ENCODE measurements at regions not wholly inside any gene's neighbourhood (a gene's known extent, or its start where the extent isn't known, plus 50 kb on each side); places are given as distances from the start of the nearest gene placed in this dataset.
"Not testable (repeated sequence)": the region's sequence is repeated elsewhere in the genome, so short reads cannot be mapped to it uniquely, and the experiment has no call there.

DNA sequence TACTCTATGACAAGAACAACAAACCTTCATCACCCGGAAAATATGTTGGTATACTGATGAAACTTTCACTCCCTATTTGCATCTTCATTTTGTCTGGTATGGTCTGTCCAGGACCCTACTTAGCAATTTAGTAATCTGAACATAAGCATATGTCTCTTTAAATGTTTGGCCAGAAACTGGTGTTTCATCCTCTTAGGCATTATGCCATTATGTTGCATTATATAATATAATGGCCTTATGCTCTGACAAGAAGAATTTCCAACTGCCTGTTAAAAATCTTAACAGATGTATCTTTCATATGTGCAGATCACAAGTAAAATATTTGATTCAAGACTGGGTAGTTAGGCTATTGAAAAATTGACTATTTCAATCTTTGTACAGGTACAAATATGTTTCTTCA is 610.6 kb upstream of the PRR20A start:
- Histone ChIP-seq H3K9me3 (ENCODE audit: control insufficient read depth, insufficient read depth, low read length) (no peaks in the 10 kb centered on the region), H3K9me2 (replicated peaks; ENCODE audit: control insufficient read depth, low read length) (no peaks in the 10 kb centered on the region), H3K4me1 (ENCODE audit: control insufficient read depth, low read length) (no peaks in the 10 kb centered on the region), H3K79me2 (ENCODE audit: control insufficient read depth, low read length) (no peaks in the 10 kb centered on the region), H4K20me1 (ENCODE audit: control insufficient read depth, insufficient read depth, low read depth, low read length) (no peaks in the 10 kb centered on the region), H3K27ac (ENCODE audit: low read depth, low read length) (no peak overlapping the region), H3K4me2 (ENCODE audit: low read length) (no peak overlapping the region), H3K4me3 (ENCODE audit: low read length) (no peak overlapping the region), H3F3A (ENCODE audit: control insufficient read depth, insufficient read depth) (no peaks in the 10 kb centered on the region), H3K36me3 (ENCODE audit: control insufficient read depth, low read length) (no peaks in the 10 kb centered on the region), H3K27me3 (ENCODE audit: control insufficient read depth, low read length) (no peaks in the 10 kb centered on the region)
- no peak for TF ChIP-seq EZH2phosphoT487 (IDR thresholded peaks at IDR 0.05; ENCODE audit: borderline replicate concordance, low read length)
- TF ChIP-seq, protein P1, sequence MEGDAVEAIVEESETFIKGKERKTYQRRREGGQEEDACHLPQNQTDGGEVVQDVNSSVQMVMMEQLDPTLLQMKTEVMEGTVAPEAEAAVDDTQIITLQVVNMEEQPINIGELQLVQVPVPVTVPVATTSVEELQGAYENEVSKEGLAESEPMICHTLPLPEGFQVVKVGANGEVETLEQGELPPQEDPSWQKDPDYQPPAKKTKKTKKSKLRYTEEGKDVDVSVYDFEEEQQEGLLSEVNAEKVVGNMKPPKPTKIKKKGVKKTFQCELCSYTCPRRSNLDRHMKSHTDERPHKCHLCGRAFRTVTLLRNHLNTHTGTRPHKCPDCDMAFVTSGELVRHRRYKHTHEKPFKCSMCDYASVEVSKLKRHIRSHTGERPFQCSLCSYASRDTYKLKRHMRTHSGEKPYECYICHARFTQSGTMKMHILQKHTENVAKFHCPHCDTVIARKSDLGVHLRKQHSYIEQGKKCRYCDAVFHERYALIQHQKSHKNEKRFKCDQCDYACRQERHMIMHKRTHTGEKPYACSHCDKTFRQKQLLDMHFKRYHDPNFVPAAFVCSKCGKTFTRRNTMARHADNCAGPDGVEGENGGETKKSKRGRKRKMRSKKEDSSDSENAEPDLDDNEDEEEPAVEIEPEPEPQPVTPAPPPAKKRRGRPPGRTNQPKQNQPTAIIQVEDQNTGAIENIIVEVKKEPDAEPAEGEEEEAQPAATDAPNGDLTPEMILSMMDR (IDR thresholded peaks at IDR 0.05; ENCODE audit: low read depth, low read length, poor library complexity, severe bottlenecking): no peak

DNA sequence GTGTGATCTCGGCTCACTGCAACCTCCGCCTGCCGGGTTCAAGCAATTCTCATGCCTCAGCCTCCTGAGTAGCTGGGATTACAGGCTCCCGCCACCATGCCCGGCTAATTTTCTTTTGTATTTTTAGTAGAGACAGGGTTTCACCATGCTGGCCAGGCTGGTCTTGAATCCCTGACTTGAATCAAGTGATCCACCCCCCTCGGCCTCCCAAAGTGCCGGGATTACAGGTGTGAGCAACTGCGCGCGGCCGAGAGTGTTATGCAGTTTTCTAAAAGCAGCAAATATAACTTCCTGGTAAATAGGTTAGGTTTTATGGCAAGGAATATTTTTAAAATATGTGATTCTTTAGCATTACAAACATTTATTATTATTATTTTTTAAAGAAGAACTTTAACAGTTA is 592.8 kb upstream of the PRR20A start:
- not testable (repeated sequence) for H3K4me1 ChIP-seq (ENCODE audit: control insufficient read depth, low read length); H4K20me1 ChIP-seq (ENCODE audit: control insufficient read depth, insufficient read depth, low read depth, low read length); H3K9me2 ChIP-seq (replicated peaks; ENCODE audit: control insufficient read depth, low read length); H3K27ac ChIP-seq (ENCODE audit: low read depth, low read length); H3K36me3 ChIP-seq (ENCODE audit: control insufficient read depth, low read length); H3K9me3 ChIP-seq (ENCODE audit: control insufficient read depth, insufficient read depth, low read length); H3K79me2 ChIP-seq (ENCODE audit: control insufficient read depth, low read length); H3K4me2 ChIP-seq (ENCODE audit: low read length); H3K4me3 ChIP-seq (ENCODE audit: low read length); H3F3A ChIP-seq (ENCODE audit: control insufficient read depth, insufficient read depth); H3K27me3 ChIP-seq (ENCODE audit: control insufficient read depth, low read length)

DNA sequence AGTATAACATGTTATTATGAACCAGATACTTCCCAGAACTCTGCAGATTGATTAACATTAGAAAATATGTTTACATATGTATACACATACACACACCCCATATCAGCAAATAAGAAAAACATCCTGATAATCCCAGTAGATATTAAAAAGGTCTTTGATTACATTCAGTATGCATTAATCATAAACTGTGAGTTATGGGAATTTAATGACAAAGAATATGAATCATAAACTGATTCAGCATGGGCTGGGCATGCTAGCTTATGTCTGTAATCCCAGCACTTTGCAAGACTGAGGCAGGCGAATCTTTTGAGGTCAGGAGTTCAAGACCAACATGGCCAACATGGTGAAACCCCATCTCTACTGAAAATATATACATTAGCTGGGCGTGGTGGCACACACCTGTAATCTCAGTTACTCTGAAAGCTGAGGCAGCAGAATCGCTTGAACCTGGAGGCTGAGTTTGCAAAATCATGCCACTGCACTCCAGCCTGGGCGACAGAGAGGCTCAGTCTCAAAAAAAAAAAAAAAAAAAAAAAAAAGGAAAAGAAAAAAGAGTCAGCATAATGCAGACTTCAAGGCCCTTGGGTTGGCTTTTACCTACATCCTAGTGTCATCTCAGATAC is 581.9 kb upstream of the PRR20A start:
- Histone ChIP-seq H3K9me3 (ENCODE audit: control insufficient read depth, insufficient read depth, low read length) (no peaks in the 10 kb centered on the region), H3K4me1 (ENCODE audit: control insufficient read depth, low read length) (no peaks in the 10 kb centered on the region), H3K9me2 (replicated peaks; ENCODE audit: control insufficient read depth, low read length) (no peaks in the 10 kb centered on the region), H3K36me3 (ENCODE audit: control insufficient read depth, low read length) (no peaks in the 10 kb centered on the region), H3K4me3 (ENCODE audit: low read length) (no peak overlapping the region), H3F3A (ENCODE audit: control insufficient read depth, insufficient read depth) (no peaks in the 10 kb centered on the region), H3K27ac (ENCODE audit: low read depth, low read length) (no peak overlapping the region), H3K4me2 (ENCODE audit: low read length) (no peak overlapping the region), H3K27me3 (ENCODE audit: control insufficient read depth, low read length) (no peaks in the 10 kb centered on the region), H4K20me1 (ENCODE audit: control insufficient read depth, insufficient read depth, low read depth, low read length) (no peaks in the 10 kb centered on the region), H3K79me2 (ENCODE audit: control insufficient read depth, low read length) (no peaks in the 10 kb centered on the region)
- TF ChIP-seq EZH2phosphoT487 (IDR thresholded peaks at IDR 0.05; ENCODE audit: borderline replicate concordance, low read length): no peak
- TF ChIP-seq, protein P1 (IDR thresholded peaks at IDR 0.05; ENCODE audit: low read depth, low read length, poor library complexity, severe bottlenecking): no peak

GRCh38 chr13:56561327-56561726 is 579.4 kb upstream of the PRR20A start:
- Histone ChIP-seq H3K36me3 (ENCODE audit: control insufficient read depth, low read length) (no peaks in the 10 kb centered on the region), H3K27me3 (ENCODE audit: control insufficient read depth, low read length) (no peaks in the 10 kb centered on the region), H4K20me1 (ENCODE audit: control insufficient read depth, insufficient read depth, low read depth, low read length) (no peaks in the 10 kb centered on the region), H3K4me2 (ENCODE audit: low read length) (no peak overlapping the region), H3K79me2 (ENCODE audit: control insufficient read depth, low read length) (no peaks in the 10 kb centered on the region), H3K9me3 (ENCODE audit: control insufficient read depth, insufficient read depth, low read length) (no peaks in the 10 kb centered on the region), H3K4me1 (ENCODE audit: control insufficient read depth, low read length) (no peaks in the 10 kb centered on the region), H3K27ac (ENCODE audit: low read depth, low read length) (no peak overlapping the region), H3F3A (ENCODE audit: control insufficient read depth, insufficient read depth) (no peaks in the 10 kb centered on the region), H3K9me2 (replicated peaks; ENCODE audit: control insufficient read depth, low read length) (no peaks in the 10 kb centered on the region), H3K4me3 (ENCODE audit: low read length) (no peak overlapping the region)
- TF ChIP-seq EZH2phosphoT487 (IDR thresholded peaks at IDR 0.05; ENCODE audit: borderline replicate concordance, low read length): no peak
- TF ChIP-seq, protein P1 (IDR thresholded peaks at IDR 0.05; ENCODE audit: low read depth, low read length, poor library complexity, severe bottlenecking): no peak
